HG03469 (cell line): ENCODE measurements at regions not wholly inside any gene's neighbourhood (a gene's known extent, or its start where the extent isn't known, plus 50 kb on each side); places are given as distances from the start of the nearest gene placed in this dataset.

ENCODE experiments used
- ATAC-seq: cut with Tn5 transposase; IDR thresholded peaks from one replicate; pipeline ENCODE4 v1.9.1; 2021; ENCODE audit warnings: mild to moderate bottlenecking, moderate library complexity, moderate number of reproducible peaks; ENCODE audit not compliant: unreplicated experiment

GRCh38 chr6:21507811-21508210, 85.7 kb upstream of the SOX4 start:
- ATAC-seq, result no peak

- ATAC-seq, result no peak
Observed at GRCh38 chr6:21508753-21509152, 84.8 kb upstream of the SOX4 start.

- ATAC-seq, result no peak
Observed at GRCh38 chr6:21511891-21512550, 81.5 kb upstream of the SOX4 start.

GRCh38 chr6:21514288-21514687, 79.3 kb upstream of the SOX4 start:
- ATAC-seq, result no peak

- no peak for ATAC-seq
Observed at GRCh38 chr6:21518317-21518716, 75.2 kb upstream of the SOX4 start.

- ATAC-seq, result no peak
Observed at GRCh38 chr6:21519642-21520041, 73.9 kb upstream of the SOX4 start.

GRCh38 chr6:21521276-21521675, 72.3 kb upstream of the SOX4 start:
- ATAC-seq, result no peak

- ATAC-seq, result no peak
Observed at GRCh38 chr6:21522143-21522747, 71.3 kb upstream of the SOX4 start.

- ATAC-seq, result no peak
Observed at GRCh38 chr6:21522797-21523456, 70.6 kb upstream of the SOX4 start.

- ATAC-seq, result no peak
Observed at GRCh38 chr6:21523652-21524051, 69.9 kb upstream of the SOX4 start.

- no peak for ATAC-seq
Observed at GRCh38 chr6:21524201-21524600, 69.3 kb upstream of the SOX4 start.

- ATAC-seq, result no peak
Observed at GRCh38 chr6:21526974-21527373, 66.6 kb upstream of the SOX4 start.

- no peak for ATAC-seq
Observed at GRCh38 chr6:21527731-21528130, 65.8 kb upstream of the SOX4 start.

- ATAC-seq, result no peak
Observed at GRCh38 chr6:21529431-21529830, 64.1 kb upstream of the SOX4 start.

- no peak for ATAC-seq
Observed at GRCh38 chr6:21531393-21531792, 62.2 kb upstream of the SOX4 start.

- no peak for ATAC-seq
Observed at GRCh38 chr6:21533678-21534077, 59.9 kb upstream of the SOX4 start.

GRCh38 chr6:21536280-21536766, 57.2 kb upstream of the SOX4 start:
- ATAC-seq, result no peak

GRCh38 chr6:21537637-21538036, 55.9 kb upstream of the SOX4 start:
- ATAC-seq, result no peak

- ATAC-seq, result no peak
Observed at GRCh38 chr6:21538186-21538798, 55.3 kb upstream of the SOX4 start.

- ATAC-seq, result no peak
Observed at GRCh38 chr6:21539621-21540100, 53.9 kb upstream of the SOX4 start.
